CD8-positive, alpha-beta memory T cell (primary cell): ENCODE measurements at regions not wholly inside any gene's neighbourhood (a gene's known extent, or its start where the extent isn't known, plus 50 kb on each side); places are given as distances from the start of the nearest gene placed in this dataset.

ENCODE experiments used
- CTCF ChIA-PET: fragments of 350-600 bp; sonication (Branson Sonifier 250); formaldehyde crosslinking; loops from one replicate; lab custom pipeline; 2021; ENCODE audit warnings: antibody characterized with exemption; lab: Charles Lee
- POLR2A ChIA-PET: fragments of 350-600 bp; sonication (Branson Sonifier 250); formaldehyde crosslinking; loops from one replicate; lab custom pipeline; 2021; ENCODE audit warnings: antibody characterized with exemption; lab: Charles Lee
- DNase-seq, 5 donors: peaks; one replicate each; pipeline versions ENCODE4 v3.0.0 to v3.0.0-alpha.2; 2020 to 2022; ENCODE audit warnings: mixed read lengths in 1 of 5
- H3K27ac ChIP-seq: one replicate; pipeline ENCODE4 v1.7.0; 2013; ENCODE audit warnings: low read depth, mild to moderate bottlenecking, low read length, moderate library complexity
- H3K27me3 ChIP-seq: 2 replicates; pipeline ENCODE4 v1.7.0; 2013; ENCODE audit warnings: low read length, mild to moderate bottlenecking; ENCODE audit not compliant: insufficient read depth, poor library complexity, severe bottlenecking
- H3K36me3 ChIP-seq: 2 replicates; pipeline ENCODE4 v1.7.0; 2013; ENCODE audit warnings: mild to moderate bottlenecking, low read length, moderate library complexity; ENCODE audit not compliant: insufficient read depth
- H3K4me1 ChIP-seq: 2 replicates; pipeline ENCODE4 v1.7.0; 2013; ENCODE audit warnings: mild to moderate bottlenecking, low read length, moderate library complexity; ENCODE audit not compliant: insufficient read depth
- H3K4me3 ChIP-seq: 2 replicates; pipeline ENCODE4 v1.7.0; 2013; ENCODE audit warnings: mild to moderate bottlenecking, low read length
- H3K9me3 ChIP-seq: 2 replicates; pipeline ENCODE4 v1.7.0; 2013; ENCODE audit warnings: mild to moderate bottlenecking, low read length
- H3K27ac Mint-ChIP-seq, 8 donors: one replicate each; pipeline ENCODE4 v1.8.0; 2020 to 2021; ENCODE audit warnings: mixed read lengths in 8 of 8, mild to moderate bottlenecking in 6 of 8, inconsistent platforms in 3 of 8, moderate library complexity in 3 of 8
- H3K27me3 Mint-ChIP-seq, 2 donors: one replicate each; pipeline ENCODE4 v1.8.0; 2020 to 2021; ENCODE audit warnings: mixed read lengths in 2 of 2, mild to moderate bottlenecking in 1 of 2, moderate library complexity in 1 of 2
- H3K36me3 Mint-ChIP-seq, 3 donors: one replicate each; pipeline ENCODE4 v1.8.0; 2020 to 2021; ENCODE audit warnings: mixed read lengths in 3 of 3, inconsistent platforms in 1 of 3, mild to moderate bottlenecking in 1 of 3
- H3K4me1 Mint-ChIP-seq, 3 donors: one replicate each; pipeline ENCODE4 v1.8.0; 2020 to 2021; ENCODE audit warnings: mixed read lengths in 3 of 3, inconsistent platforms in 1 of 3, mild to moderate bottlenecking in 1 of 3
- H3K4me3 Mint-ChIP-seq, 7 donors: one replicate each; pipeline ENCODE4 v1.8.0; 2020 to 2021; ENCODE audit warnings: mixed read lengths in 7 of 7, mild to moderate bottlenecking in 6 of 7, moderate library complexity in 4 of 7, inconsistent platforms in 2 of 7
- H3K9me3 Mint-ChIP-seq, 5 donors: one replicate each; pipeline ENCODE4 v1.8.0; 2020 to 2022; ENCODE audit warnings: mixed read lengths in 5 of 5, mild to moderate bottlenecking in 3 of 5, moderate library complexity in 2 of 5, inconsistent platforms in 1 of 5

DNA sequence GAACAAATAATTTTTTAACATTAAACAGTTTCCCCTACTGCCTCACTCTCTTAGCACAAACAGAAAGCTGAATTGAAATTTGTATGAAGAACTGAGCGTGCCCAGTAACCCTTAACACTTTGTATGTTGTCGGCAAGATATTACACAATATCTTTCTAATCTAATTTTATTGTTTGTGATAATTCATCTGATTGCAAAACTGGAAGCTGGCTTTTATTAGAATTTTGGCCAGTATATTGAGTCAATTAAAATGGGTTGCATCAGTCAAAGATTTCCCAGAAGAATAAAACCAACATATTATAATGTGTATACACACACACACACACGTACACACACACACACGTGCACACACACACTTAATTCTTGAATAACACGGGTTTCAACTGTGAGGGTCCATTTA lies 2332.1 kb downstream of the PCDH7 start:
- H3K27ac Mint-ChIP-seq, result no peak overlapping the region
- no peaks in the 10 kb centered on the region for H3K4me1 ChIP-seq
- no peaks in the 10 kb centered on the region for H3K4me1 Mint-ChIP-seq
- H3K27me3 Mint-ChIP-seq, result no peaks in the 10 kb centered on the region
- no peak overlapping the region for H3K27ac ChIP-seq
- H3K9me3 Mint-ChIP-seq, result peaks cover 0 to 33% (median 3%) of the 10 kb centered on the region in 5 donors
- no peak for DNase-seq
- no peaks in the 10 kb centered on the region for H3K9me3 ChIP-seq
- no peaks in the 10 kb centered on the region for H3K36me3 ChIP-seq
- no peak overlapping the region for H3K4me3 Mint-ChIP-seq
- POLR2A ChIA-PET, result no interaction called here
- CTCF ChIA-PET, result no interaction called here
- H3K27me3 ChIP-seq, result no peaks in the 10 kb centered on the region
- H3K36me3 Mint-ChIP-seq, result no peaks in the 10 kb centered on the region
- H3K4me3 ChIP-seq, result no peak overlapping the region

DNA sequence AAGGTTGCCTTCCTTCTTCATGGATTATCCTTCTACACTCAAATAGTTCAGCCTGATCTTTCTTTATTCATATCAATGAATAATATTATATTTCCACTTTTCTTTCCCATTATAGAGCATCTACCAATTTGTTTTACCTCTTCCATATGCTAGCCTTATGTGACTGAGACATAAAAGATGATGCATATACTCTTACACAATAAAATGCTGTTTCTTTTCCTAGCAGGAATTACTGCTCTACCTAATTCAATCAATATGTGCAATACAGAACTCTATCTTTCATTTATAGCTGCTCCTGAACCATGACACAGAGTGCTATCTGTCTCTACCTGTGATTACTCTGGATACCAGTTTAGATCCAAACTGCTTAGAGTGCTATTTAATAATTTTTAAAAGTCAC lies 2334.0 kb downstream of the PCDH7 start:
- H3K27ac ChIP-seq, result no peak overlapping the region
- no peaks in the 10 kb centered on the region for H3K4me1 Mint-ChIP-seq
- no peak for DNase-seq

DNA sequence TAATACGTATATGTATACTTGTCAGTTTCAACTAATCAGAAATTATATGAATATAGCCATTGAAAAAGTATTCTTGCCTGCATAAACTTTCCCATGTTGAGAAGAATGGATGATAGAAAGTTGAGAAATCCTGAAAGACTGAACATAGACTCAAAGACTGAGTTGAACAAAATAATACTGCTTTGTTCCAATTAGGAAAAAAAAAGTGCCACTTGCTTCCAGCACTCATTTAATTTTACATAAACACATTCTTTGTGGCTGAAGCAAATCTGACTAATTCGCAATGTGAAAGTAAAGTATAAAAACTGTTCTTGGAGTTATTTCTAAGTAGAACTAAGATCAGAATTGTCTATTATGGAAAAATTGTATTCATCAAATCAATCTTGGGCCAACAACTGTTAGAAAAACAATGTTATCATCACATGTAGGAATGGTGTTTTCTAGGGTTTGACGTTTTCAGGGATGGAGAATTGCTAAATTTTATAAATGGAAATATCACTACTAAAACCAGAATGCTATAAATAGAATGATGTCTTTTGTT lies 2334.6 kb downstream of the PCDH7 start:
- Histone ChIP-seq H3K9me3 (no peaks in the 10 kb centered on the region), H3K27ac (no peak overlapping the region), H3K4me3 (no peak overlapping the region), H3K27me3 (no peaks in the 10 kb centered on the region), H3K4me1 (no peaks in the 10 kb centered on the region), H3K36me3 (no peaks in the 10 kb centered on the region)
- Mint-ChIP-seq H3K36me3 (no peaks in the 10 kb centered on the region), H3K4me3 (no peak overlapping the region), H3K9me3 (peaks cover 0 to 39% (median 1%) of the 10 kb centered on the region in 5 donors), H3K4me1 (no peaks in the 10 kb centered on the region), H3K27ac (no peak overlapping the region), H3K27me3 (no peaks in the 10 kb centered on the region)
- CTCF ChIA-PET, result no interaction called here
- DNase-seq, result no peak
- POLR2A ChIA-PET, result no interaction called here

More for the DNA sequence above, 2334.0 kb downstream of the PCDH7 start:
- Mint-ChIP-seq H3K9me3 (peaks cover 0 to 40% (median 1%) of the 10 kb centered on the region in 5 donors), H3K4me3 (no peak overlapping the region), H3K27me3 (no peaks in the 10 kb centered on the region), H3K27ac (no peak overlapping the region), H3K36me3 (no peaks in the 10 kb centered on the region)
- POLR2A ChIA-PET, result no interaction called here
- Histone ChIP-seq H3K9me3 (no peaks in the 10 kb centered on the region), H3K4me1 (no peaks in the 10 kb centered on the region), H3K4me3 (no peak overlapping the region), H3K36me3 (no peaks in the 10 kb centered on the region), H3K27me3 (no peaks in the 10 kb centered on the region)
- CTCF ChIA-PET, result no interaction called here

GRCh38 chr4:33057736-33058135 lies 2337.6 kb downstream of the PCDH7 start:
- Mint-ChIP-seq H3K9me3 (peaks cover 2 to 19% (median 4%) of the 10 kb centered on the region in 5 donors), H3K27ac (no peak overlapping the region), H3K27me3 (no peaks in the 10 kb centered on the region), H3K4me3 (no peak overlapping the region), H3K4me1 (no peaks in the 10 kb centered on the region), H3K36me3 (no peaks in the 10 kb centered on the region)
- Histone ChIP-seq H3K27ac (no peak overlapping the region), H3K4me3 (no peak overlapping the region), H3K27me3 (no peaks in the 10 kb centered on the region), H3K4me1 (no peaks in the 10 kb centered on the region), H3K9me3 (no peaks in the 10 kb centered on the region), H3K36me3 (no peaks in the 10 kb centered on the region)
- ChIA-PET CTCF (no interaction called here), POLR2A (no interaction called here)
- no peak for DNase-seq

DNA sequence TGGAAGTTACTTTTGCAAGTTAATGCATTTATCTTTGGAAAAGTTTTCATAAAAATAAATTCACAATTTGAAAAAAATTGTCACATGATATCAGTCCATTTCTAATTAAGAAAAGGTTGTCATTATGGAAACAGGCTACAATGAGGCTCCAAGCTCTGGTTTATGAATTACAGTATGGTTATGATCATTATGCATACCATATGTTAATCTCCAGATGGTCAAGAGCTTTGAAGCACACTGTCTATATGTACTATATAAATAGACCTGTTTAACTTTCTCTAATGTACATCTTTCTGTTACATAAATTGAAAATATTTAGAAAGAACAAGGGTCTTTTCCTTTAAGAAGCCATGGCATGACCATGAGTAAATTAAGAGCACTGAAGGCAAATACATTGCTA lies 2338.8 kb downstream of the PCDH7 start:
- Mint-ChIP-seq H3K36me3 (no peaks in the 10 kb centered on the region), H3K4me3 (no peak overlapping the region), H3K9me3 (peaks cover 2 to 25% (median 4%) of the 10 kb centered on the region in 5 donors), H3K27ac (no peak overlapping the region), H3K4me1 (no peaks in the 10 kb centered on the region), H3K27me3 (no peaks in the 10 kb centered on the region)
- POLR2A ChIA-PET, result no interaction called here
- Histone ChIP-seq H3K27me3 (no peaks in the 10 kb centered on the region), H3K36me3 (no peaks in the 10 kb centered on the region), H3K9me3 (no peaks in the 10 kb centered on the region), H3K4me1 (no peaks in the 10 kb centered on the region), H3K27ac (no peak overlapping the region), H3K4me3 (no peak overlapping the region)
- DNase-seq, result no peak
- CTCF ChIA-PET, result no interaction called here

DNA sequence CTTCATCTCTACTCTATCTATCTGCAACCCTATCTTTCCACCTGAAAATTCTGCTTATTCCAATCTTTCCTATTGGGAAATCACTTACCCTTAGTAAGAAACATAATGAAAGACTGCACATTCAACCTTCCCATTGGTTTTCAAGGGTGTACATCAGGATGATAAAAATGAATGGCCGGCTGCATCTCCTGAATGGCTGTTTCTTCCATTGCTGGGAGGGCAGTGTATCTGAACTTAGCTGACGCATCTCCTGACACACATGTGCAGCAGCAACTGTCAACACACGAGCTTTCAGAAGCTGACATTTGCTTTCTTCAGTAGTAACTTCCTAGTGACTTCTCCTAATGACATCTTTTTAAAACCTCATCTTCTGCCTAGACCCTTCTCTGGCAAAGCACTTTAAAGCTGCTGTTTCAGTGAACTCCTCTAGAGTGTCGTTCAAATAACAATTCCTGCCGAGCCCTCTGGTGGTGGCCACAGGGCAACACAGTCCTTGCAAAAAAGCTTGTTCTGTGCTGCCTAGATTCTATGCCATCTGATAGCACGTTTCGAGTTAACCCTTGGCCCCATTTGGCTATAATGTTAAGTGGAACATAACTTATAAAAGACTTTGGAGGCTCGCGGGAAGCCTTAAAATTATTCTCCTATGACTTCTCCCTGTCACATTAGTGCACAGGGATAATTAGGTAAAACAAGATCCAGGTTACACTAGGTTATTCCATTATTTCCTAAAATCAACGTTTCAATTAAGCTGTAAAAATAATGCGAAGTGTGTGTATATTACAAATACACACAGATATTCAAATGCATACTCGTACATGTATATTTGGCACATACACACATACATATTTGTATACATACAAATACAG lies 2340.7 kb downstream of the PCDH7 start:
- ChIA-PET CTCF (no interaction called here), POLR2A (no interaction called here)
- Mint-ChIP-seq H3K4me3 (no peak overlapping the region), H3K9me3 (peaks cover 2 to 22% (median 4%) of the 10 kb centered on the region in 5 donors), H3K4me1 (no peaks in the 10 kb centered on the region), H3K36me3 (no peaks in the 10 kb centered on the region), H3K27ac (no peak overlapping the region), H3K27me3 (no peaks in the 10 kb centered on the region)
- no peaks in the 10 kb centered on the region for H3K27me3 ChIP-seq
- no peak for DNase-seq
- H3K4me3 ChIP-seq, result no peak overlapping the region
- H3K36me3 ChIP-seq, result no peaks in the 10 kb centered on the region
- H3K4me1 ChIP-seq, result no peaks in the 10 kb centered on the region
- H3K27ac ChIP-seq, result no peak overlapping the region
- no peaks in the 10 kb centered on the region for H3K9me3 ChIP-seq

DNA sequence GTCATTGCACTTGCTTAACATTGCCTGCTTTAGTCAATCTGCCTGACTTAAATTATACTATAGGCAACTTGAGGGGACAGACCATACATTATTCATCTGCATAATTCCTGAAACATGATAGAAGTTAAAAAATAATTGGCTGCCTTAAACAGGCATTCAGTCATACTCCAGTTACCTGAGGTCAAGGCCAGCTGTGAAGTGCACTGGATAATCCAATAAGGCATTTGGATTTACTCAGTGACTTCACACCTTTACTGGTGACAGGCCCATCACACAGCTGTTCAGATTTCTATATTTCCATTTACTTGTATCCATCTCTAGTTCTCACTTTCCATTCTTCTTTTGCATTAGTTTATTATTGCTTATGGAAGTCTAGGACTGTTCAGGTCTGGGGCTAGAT lies 2341.6 kb downstream of the PCDH7 start:
- no peak overlapping the region for H3K27ac ChIP-seq
- Mint-ChIP-seq H3K4me1 (no peaks in the 10 kb centered on the region), H3K9me3 (peaks cover 2 to 22% (median 4%) of the 10 kb centered on the region in 5 donors), H3K36me3 (no peaks in the 10 kb centered on the region), H3K4me3 (no peak overlapping the region), H3K27me3 (no peaks in the 10 kb centered on the region), H3K27ac (no peak overlapping the region)
- no peaks in the 10 kb centered on the region for H3K4me1 ChIP-seq
- no peaks in the 10 kb centered on the region for H3K36me3 ChIP-seq
- ChIA-PET POLR2A (no interaction called here), CTCF (no interaction called here)
- DNase-seq, result no peak
- H3K4me3 ChIP-seq, result no peak overlapping the region
- no peaks in the 10 kb centered on the region for H3K9me3 ChIP-seq
- no peaks in the 10 kb centered on the region for H3K27me3 ChIP-seq

DNA sequence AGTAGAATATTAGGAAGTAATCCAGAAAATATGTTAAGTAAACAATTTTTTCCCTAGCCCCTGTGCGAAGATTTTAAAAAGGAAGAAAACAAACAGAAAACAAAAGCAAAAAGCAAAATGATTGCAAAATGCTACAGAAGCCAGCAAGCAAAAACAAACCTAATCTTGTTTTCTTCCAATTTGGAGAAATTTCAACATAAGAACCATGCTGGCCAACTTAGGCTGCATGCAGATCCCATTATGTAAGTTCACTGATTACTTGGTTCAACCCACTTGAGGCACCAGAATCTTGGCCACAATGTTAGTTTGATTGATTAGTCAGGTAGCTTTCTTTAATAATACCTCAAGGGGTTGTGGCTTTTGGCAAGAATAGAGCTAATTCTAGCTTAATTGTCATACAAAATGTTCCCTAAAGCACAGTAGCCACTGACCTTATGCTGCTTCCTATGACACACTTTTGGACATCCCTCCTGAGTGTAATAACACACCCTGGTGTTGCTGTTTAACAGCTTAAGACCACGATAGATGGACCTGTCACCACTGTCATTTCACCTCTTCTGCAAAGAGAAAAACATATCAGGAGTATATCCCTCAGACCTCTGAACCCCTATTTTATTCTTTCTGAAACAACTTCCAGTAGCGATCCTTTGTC lies 2342.1 kb downstream of the PCDH7 start:
- Histone ChIP-seq H3K27me3 (no peaks in the 10 kb centered on the region), H3K36me3 (no peaks in the 10 kb centered on the region), H3K4me3 (no peak overlapping the region), H3K9me3 (no peaks in the 10 kb centered on the region), H3K27ac (no peak overlapping the region), H3K4me1 (no peaks in the 10 kb centered on the region)
- Mint-ChIP-seq H3K4me3 (no peak overlapping the region), H3K27ac (no peak overlapping the region), H3K9me3 (peaks cover 2 to 22% (median 4%) of the 10 kb centered on the region in 5 donors), H3K36me3 (no peaks in the 10 kb centered on the region), H3K27me3 (no peaks in the 10 kb centered on the region), H3K4me1 (no peaks in the 10 kb centered on the region)
- DNase-seq, result no peak
- POLR2A ChIA-PET, result no interaction called here
- CTCF ChIA-PET, result no interaction called here
